NB4 (cell line): ENCODE measurements at regions not wholly inside any gene's neighbourhood (a gene's known extent, or its start where the extent isn't known, plus 50 kb on each side); places are given as distances from the start of the nearest gene placed in this dataset.

Source experiments
- DNase-seq: peaks from one replicate; pipeline ENCODE4 v3.0.0; 2010; ENCODE audit warnings: low read depth
- H3K4me3 ChIP-seq: one replicate; pipeline ENCODE4 v1.5.1; 2011; ENCODE audit warnings: mild to moderate bottlenecking, low read depth, low read length, moderate library complexity
- MAX ChIP-seq: IDR thresholded peaks from 2 replicates; pipeline ENCODE4 v1.6.1; 2011; ENCODE audit warnings: low read depth, low read length
- MYC ChIP-seq: IDR thresholded peaks from 2 replicates; pipeline ENCODE4 v1.6.1; 2011; ENCODE audit warnings: low read depth, low read length
- POLR2A ChIP-seq: IDR thresholded peaks from 2 replicates; pipeline ENCODE4 v1.6.1; 2011; ENCODE audit warnings: mild to moderate bottlenecking; ENCODE audit not compliant: insufficient read length; ENCODE audit errors: extremely low read depth
- TF ChIP-seq, protein P1 (sequence below): IDR thresholded peaks from one replicate; pipeline ENCODE4 v1.5.1; 2012; ENCODE audit warnings: low read depth, low read length

- TF ChIP-seq MAX (no peak), MYC (no peak), POLR2A (no peak)
- TF ChIP-seq, protein P1, sequence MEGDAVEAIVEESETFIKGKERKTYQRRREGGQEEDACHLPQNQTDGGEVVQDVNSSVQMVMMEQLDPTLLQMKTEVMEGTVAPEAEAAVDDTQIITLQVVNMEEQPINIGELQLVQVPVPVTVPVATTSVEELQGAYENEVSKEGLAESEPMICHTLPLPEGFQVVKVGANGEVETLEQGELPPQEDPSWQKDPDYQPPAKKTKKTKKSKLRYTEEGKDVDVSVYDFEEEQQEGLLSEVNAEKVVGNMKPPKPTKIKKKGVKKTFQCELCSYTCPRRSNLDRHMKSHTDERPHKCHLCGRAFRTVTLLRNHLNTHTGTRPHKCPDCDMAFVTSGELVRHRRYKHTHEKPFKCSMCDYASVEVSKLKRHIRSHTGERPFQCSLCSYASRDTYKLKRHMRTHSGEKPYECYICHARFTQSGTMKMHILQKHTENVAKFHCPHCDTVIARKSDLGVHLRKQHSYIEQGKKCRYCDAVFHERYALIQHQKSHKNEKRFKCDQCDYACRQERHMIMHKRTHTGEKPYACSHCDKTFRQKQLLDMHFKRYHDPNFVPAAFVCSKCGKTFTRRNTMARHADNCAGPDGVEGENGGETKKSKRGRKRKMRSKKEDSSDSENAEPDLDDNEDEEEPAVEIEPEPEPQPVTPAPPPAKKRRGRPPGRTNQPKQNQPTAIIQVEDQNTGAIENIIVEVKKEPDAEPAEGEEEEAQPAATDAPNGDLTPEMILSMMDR: no peak
- no peak overlapping the region for H3K4me3 ChIP-seq
- DNase-seq: no peak
Measured at GRCh38 chr6:166838987-166839386, 117.4 kb downstream of the RNASET2 start.

- DNase-seq: no peak
- TF ChIP-seq POLR2A (no peak), MYC (no peak), MAX (no peak)
- TF ChIP-seq, protein P1: no peak
- no peak overlapping the region for H3K4me3 ChIP-seq
Measured at GRCh38 chr6:166836785-166837718, 119.3 kb downstream of the RNASET2 start.

- no peak for DNase-seq
- no peak overlapping the region for H3K4me3 ChIP-seq
- no peak for TF ChIP-seq MAX
- TF ChIP-seq, protein P1: no peak
- TF ChIP-seq POLR2A: no peak
- no peak for TF ChIP-seq MYC
Measured at GRCh38 chr6:166834049-166834448, 122.3 kb downstream of the RNASET2 start.

GRCh38 chr6:166830891-166831363 lies 125.4 kb downstream of the RNASET2 start:
- TF ChIP-seq MAX (no peak), POLR2A (no peak), MYC (no peak)
- TF ChIP-seq, protein P1: no peak
- DNase-seq: no peak
- H3K4me3 ChIP-seq: no peak overlapping the region

DNA sequence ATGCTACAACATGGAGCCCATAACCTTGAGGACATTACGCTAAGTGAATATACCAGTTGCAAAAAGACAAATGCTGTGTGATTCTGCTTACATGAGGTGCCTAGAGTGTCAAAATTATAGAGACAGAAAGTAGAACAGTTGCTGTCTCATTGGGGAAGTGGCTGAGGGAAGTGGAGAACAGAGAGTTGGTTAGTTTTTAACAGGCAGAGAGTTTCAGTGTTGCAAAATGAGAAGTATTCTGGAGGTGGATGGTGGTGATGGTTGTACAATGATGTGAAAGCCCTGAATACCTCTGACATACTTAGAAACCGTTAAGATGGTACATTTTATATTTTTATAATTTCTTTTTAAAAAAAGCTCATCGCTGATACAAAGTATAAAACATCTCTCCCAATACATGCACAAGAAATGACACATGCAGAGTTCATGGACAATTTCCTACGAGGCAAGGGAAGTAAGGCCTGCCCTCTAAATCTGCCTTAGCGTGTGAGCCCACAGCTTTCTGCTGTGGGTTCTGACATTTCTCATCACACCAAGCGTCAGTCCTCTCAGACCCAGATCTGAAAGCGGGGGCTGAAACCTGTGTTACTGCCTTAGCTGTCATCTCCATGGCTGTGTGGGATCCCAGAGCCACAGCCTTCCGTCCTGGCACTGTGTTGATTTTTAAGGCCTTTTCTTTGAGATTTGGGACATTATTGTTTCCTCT lies 126.0 kb downstream of the RNASET2 start:
- peak; percentile 40 for DNase-seq
- H3K4me3 ChIP-seq: no peak overlapping the region
- TF ChIP-seq, protein P1: no peak
- no peak for TF ChIP-seq POLR2A
- TF ChIP-seq MYC: no peak
